Activated CD8-positive, alpha-beta memory T cell treated with anti-CD3 and anti-CD28 coated beads, Interleukin-2, amount 50 U/mL, for 24 hours (primary cell): ENCODE measurements at regions not wholly inside any gene's neighbourhood (a gene's known extent, or its start where the extent isn't known, plus 50 kb on each side); places are given as distances from the start of the nearest gene placed in this dataset.

Source experiments
- DNase-seq: peaks from one replicate; pipeline ENCODE4 v3.0.0-alpha.2; 2020; ENCODE audit errors: extremely low read depth

- no peak for DNase-seq
Measured at GRCh38 chr11:103530257-103530656, 421.0 kb downstream of the DYNC2H1 start.

DNA sequence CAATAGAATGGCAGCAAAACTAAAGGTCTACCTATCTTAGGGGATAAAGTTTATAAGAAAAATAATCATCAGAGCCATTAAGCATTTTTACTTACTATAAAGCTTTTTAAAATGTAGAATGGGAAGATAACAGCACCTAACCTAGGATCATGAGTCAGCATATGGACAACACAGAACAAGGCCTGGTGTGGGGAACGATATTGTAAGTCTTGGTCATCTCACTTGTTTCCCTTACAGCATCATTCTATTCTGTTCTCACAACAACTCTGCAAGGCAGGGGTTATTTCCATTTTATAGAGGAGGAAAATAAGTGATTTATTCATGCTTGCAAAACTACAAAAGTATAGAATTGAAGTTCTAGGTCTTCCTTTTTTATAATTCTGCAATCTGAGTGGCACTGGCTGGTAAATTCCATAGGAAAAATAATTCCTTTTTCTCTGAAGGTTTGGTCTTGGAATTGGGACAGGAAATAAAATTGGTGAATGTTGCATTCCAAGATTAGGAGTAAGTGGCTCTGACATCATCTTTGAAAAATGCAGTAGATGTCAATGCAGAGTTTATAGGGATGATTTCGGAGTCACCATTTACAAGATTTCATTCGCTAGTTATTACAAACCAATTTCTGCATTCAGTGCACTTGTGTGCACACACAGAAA is 423.0 kb downstream of the DYNC2H1 start:
- DNase-seq: no peak

- no peak for DNase-seq
Measured at GRCh38 chr11:103534191-103534590, 425.0 kb downstream of the DYNC2H1 start.

GRCh38 chr11:103534959-103535358 is 425.7 kb downstream of the DYNC2H1 start:
- DNase-seq: no peak

DNA sequence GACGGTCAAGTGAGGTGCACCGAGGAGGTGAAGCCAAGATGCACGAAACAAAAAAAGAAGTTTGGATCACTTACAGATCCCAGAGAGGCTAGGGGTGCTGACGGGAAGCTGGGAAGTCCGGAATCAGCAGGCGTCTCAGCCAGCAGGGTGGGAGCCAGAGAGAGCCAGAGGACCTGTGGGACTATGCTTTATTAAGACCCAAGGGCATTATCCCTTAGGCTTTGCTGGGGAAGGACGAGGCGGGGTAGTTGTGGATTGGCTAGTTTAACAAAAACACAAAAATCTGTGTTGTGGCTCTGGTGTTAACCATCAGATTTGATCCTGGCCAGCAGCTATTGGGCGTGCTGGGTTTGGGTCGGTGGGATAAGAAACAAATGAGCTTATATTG is 427.1 kb downstream of the DYNC2H1 start:
- DNase-seq: no peak

DNA sequence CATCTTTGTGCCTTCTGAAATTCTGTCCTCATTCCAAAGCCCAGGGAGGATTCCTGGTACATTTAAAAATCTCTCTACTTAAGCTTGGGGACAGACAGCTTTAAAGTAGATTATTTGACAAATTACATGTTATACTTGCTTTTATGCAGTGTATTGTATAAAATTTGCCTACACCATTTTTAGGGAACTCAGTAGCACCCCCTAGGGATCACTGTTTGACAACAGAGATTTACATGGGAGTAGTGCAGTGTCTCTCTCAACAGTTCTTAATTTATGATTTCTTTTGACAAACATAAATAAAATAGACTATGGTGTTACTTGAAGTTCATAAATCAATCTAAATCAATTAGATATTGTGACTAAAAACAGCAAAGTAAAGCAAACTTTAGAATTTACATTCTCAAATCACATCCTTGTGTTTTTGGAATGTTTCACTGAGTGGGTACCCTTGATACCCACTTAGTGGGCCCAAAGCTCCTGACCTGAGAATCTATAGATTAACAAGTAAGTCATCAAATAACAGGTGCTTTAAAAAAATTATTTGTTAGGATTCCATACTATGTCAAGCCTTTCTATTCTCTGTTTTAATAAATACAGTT is 428.8 kb downstream of the DYNC2H1 start:
- no peak for DNase-seq

DNA sequence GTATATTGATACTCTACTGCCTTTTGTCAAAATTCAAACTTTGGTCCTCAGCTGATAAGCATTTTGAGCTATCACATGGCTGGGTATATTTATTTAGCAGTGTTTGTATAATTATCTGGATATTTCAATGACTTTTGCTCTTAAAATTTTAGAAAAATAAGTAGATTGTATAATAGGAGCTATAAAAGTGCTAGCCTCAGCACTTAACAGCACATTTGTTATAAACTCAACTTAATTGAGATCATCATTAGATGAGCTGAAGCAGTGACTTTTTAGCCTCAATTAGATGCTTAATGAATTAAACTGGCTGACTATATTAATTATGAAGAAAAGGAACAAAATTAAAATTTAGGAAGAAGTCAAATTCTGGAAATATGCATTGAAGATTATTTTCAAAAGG is 429.9 kb downstream of the DYNC2H1 start:
- no peak for DNase-seq

GRCh38 chr11:103541186-103541795 is 432.1 kb downstream of the DYNC2H1 start:
- no peak for DNase-seq

DNA sequence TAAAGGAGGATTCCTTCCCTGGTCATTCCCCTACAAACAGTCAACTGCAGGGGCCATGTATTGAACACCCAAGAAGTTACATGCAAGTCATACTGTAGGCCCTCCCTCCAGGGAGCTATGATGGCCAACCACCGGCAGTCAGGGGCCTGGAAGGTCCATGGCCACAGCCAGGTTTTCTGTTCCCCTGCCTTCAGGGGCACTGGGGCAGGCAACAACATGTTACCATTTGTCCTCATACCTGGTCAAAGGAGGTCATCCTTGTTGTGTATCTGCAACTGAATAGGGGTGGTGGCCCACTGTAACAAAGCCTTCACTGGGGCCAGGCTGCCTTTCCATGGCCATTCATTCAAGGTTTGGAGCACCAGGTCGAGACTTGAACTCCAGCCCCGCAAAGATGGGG is 433.6 kb downstream of the DYNC2H1 start:
- DNase-seq: no peak

DNA sequence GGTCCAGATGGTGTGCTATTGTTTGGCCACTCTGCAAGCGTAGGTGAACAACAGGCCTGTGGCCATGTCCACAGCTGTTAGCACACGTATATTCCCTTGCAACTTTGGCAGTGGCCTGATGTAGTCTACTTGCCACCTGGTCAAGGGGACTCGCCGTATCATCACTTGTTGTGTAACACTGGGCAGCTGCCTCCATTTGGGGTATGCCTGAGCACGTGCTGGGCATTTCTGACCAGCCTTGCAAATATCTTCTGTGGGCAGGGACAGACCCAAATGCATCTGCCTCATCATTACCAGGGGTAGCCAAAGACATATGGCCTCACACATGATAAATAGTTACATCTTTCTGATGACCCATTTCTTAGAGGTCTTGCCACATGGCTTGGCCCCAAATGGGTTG is 434.2 kb downstream of the DYNC2H1 start:
- no peak for DNase-seq

DNA sequence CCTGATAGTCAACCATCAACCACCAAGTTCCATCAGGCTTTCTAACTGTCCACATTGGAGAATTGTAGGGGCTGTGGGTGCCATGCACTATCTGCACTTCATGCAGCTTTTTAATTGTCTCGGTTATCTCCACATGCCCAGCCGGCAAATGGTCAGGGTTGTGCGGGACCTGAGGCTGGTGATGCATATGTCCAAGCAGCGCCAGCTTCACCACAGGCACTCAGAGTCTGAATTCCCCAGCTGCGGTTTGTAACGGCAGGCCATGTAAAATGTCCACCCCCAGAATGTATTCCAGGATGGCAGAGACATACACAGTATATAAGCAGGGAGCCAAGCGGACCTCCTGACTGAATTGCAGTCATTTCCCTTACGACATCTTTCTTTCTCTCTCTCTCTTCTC is 435.6 kb downstream of the DYNC2H1 start:
- no peak for DNase-seq

DNA sequence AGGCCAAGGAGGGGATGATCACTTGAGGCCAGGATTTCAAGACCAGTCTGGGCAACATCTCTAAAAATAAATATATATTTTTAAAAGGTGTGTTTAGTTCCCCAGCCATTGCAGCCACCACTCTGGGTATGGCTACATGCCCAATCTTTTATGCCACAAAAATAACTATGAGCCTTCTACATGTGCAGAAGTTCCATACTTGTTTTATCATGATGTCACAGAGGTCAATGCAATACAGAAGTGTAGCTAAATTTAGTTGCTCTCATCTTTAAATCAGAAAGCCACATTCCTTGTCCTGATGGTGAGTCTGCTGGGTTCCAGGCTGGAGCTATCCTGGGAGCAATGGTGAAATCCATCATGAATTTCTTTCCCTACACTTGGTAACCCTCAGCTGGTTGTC is 436.3 kb downstream of the DYNC2H1 start:
- no peak for DNase-seq

DNA sequence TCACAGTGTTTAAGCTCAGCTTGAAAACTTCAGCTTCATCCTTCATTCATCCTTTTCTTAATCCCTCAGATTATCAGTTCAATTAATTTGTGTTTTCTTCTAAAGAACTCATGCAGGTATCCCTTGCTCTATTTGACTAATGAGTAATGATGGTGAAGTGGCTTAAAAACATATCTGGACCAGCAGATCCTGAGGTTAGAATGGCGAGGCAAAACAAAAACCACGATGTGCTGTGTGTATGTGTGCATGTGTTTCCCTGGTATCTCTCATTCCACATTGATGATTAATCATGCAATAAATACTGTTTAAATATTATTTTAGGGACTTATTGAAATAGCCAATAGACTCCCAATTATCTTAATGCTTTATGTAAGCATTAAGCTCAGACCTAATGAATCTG is 437.0 kb downstream of the DYNC2H1 start:
- no peak for DNase-seq

- DNase-seq: no peak
Measured at GRCh38 chr11:103547024-103547423, 437.8 kb downstream of the DYNC2H1 start.

GRCh38 chr11:103547691-103548090 is 438.5 kb downstream of the DYNC2H1 start:
- no peak for DNase-seq

DNA sequence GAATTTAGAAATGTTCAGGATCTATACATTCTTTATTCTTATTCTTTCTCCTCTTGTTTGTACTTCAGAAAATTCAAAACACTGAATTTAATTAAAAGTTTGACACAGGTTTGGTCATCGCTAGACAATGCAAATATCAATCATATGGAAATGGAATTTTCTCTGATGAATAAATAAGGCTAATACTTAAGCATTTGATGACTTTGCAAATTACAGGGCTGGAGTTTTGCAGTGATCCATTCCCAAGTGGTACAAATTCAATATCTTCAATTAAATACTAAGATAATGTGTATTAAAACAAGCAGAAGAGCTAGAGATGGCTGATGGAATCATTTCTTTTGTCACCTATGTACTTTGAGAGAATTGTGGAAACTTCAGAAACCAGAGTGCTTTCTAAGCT is 439.6 kb downstream of the DYNC2H1 start:
- DNase-seq: no peak

- DNase-seq: no peak
Measured at GRCh38 chr11:103550811-103551210, 441.6 kb downstream of the DYNC2H1 start.

DNA sequence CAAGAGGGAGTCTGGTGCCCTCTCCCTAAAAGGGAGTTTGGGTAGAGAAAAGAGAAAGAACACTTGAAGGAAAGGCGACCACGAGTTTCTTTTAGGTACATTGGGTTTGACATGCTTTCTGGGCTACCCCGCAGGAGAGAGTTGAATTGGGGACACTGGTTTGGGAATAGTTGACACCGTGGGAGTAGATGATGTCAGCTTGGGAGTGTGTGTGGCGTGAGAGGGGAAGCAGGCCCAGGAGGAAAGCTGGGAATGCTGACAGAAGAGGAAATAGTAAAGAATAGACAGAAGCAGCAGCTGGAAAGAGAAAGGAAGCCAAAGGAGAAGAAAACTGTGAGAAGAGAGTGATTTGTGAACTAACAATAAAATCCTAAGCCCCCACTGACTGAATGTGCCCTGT is 442.9 kb downstream of the DYNC2H1 start:
- no peak for DNase-seq

DNA sequence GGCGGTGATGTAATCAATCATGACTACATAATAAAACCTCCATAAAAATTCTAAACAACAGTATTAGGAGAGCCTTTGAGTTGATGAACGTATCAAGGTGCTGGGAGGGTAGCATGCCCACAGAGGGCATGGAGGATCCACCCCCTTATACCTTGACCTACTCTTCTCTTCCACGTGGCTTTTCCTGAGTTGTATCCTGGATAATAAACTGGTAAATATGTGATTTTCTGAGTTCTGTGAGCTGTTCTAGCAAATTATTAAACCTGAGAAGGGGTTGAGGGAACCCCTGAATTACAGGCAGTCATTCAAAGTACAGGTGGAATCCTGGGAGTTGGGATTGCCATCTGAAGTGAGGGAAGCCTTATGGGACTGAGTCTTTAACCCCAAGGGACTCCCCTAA is 446.9 kb downstream of the DYNC2H1 start:
- no peak for DNase-seq

- DNase-seq: no peak
Measured at GRCh38 chr11:103566116-103566515, 456.9 kb downstream of the DYNC2H1 start.

DNA sequence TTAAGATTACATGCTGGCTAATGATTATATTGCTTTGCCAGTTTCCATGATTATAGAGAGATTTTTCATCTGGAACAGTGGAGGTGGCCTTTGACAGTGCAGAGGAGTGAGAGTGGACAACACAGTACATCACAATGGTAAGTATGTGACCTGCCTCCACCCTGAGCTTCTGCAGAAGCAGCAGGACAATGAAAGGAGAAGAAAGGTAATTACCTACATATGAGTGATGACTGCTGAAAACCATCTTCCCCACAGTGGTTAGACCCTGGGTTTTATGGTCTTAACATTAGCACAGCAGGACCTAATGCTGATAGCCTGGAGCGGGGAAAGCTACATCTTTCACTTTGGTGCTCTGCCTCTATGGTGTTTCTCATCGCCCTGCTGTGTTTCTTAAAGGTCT is 454.7 kb upstream of the DDI1 start:
- no peak for DNase-seq

- DNase-seq: no peak
Measured at GRCh38 chr11:103582351-103582909, 454.0 kb upstream of the DDI1 start.

- DNase-seq: no peak
Measured at GRCh38 chr11:103584021-103584420, 452.4 kb upstream of the DDI1 start.
